BLaER1 (cell line): ENCODE measurements at regions not wholly inside any gene's neighbourhood (a gene's known extent, or its start where the extent isn't known, plus 50 kb on each side); places are given as distances from the start of the nearest gene placed in this dataset.
"Not testable (repeated sequence)": the region's sequence is repeated elsewhere in the genome, so short reads cannot be mapped to it uniquely, and the experiment has no call there.

Source experiments
- H3K27ac ChIP-seq: shearing (Covaris generic); formaldehyde crosslinking; 2 replicates; pipeline ENCODE4 v1.8.1; 2022
- H3K27me3 ChIP-seq: shearing (Covaris generic); formaldehyde crosslinking; 2 replicates; pipeline ENCODE4 v1.8.1; 2022
- H3K36me3 ChIP-seq: shearing (Covaris generic); formaldehyde crosslinking; 2 replicates; pipeline ENCODE4 v1.8.1; 2022
- H3K4me1 ChIP-seq: shearing (Covaris generic); formaldehyde crosslinking; 2 replicates; pipeline ENCODE4 v1.8.1; 2022
- H3K4me2 ChIP-seq: shearing (Covaris generic); formaldehyde crosslinking; 2 replicates; pipeline ENCODE4 v1.8.1; 2022
- H3K4me3 ChIP-seq: shearing (Covaris generic); formaldehyde crosslinking; 2 replicates; pipeline ENCODE4 v1.8.1; 2022
- H3K9ac ChIP-seq: shearing (Covaris generic); formaldehyde crosslinking; 2 replicates; pipeline ENCODE4 v1.8.1; 2022
- H3K9me3 ChIP-seq: shearing (Covaris generic); formaldehyde crosslinking; 2 replicates; pipeline ENCODE4 v1.8.1; 2022
- H4K20me1 ChIP-seq: shearing (Covaris generic); formaldehyde crosslinking; 2 replicates; pipeline ENCODE4 v1.8.1; 2022
- Cebpa-rat ChIP-seq: shearing (Covaris generic); IDR thresholded peaks from 2 replicates; pipeline ENCODE4 v1.8.1; 2022

GRCh38 chr7:106583706-106584690, 77.0 kb downstream of the CCDC71L start:
- Histone ChIP-seq H3K4me1 (no peaks in the 10 kb centered on the region), H3K9ac (no peak overlapping the region), H4K20me1 (no peaks in the 10 kb centered on the region), H3K36me3 (no peaks in the 10 kb centered on the region), H3K4me2 (no peak overlapping the region), H3K4me3 (no peak overlapping the region), H3K9me3 (no peaks in the 10 kb centered on the region), H3K27me3 (no peaks in the 10 kb centered on the region), H3K27ac (no peak overlapping the region)
- TF ChIP-seq Cebpa-rat = no peak

- H3K9ac ChIP-seq = no peak overlapping the region
- no peak for TF ChIP-seq Cebpa-rat
- no peak overlapping the region for H3K4me2 ChIP-seq
- no peak overlapping the region for H3K27ac ChIP-seq
- H3K9me3 ChIP-seq = no peaks in the 10 kb centered on the region
- no peaks in the 10 kb centered on the region for H4K20me1 ChIP-seq
- H3K36me3 ChIP-seq = no peaks in the 10 kb centered on the region
- H3K4me1 ChIP-seq = no peaks in the 10 kb centered on the region
- H3K27me3 ChIP-seq = no peaks in the 10 kb centered on the region
- no peak overlapping the region for H3K4me3 ChIP-seq
Measured at GRCh38 chr7:106583100-106583499, 77.9 kb downstream of the CCDC71L start.

GRCh38 chr7:106582365-106582764, 78.6 kb downstream of the CCDC71L start:
- Histone ChIP-seq H3K4me2 (no peak overlapping the region), H3K9ac (no peak overlapping the region), H3K36me3 (no peaks in the 10 kb centered on the region), H3K4me3 (no peak overlapping the region), H3K4me1 (no peaks in the 10 kb centered on the region), H4K20me1 (no peaks in the 10 kb centered on the region), H3K27ac (no peak overlapping the region), H3K27me3 (no peaks in the 10 kb centered on the region), H3K9me3 (no peaks in the 10 kb centered on the region)
- TF ChIP-seq Cebpa-rat = no peak

GRCh38 chr7:106579086-106579485, 81.9 kb downstream of the CCDC71L start:
- H3K9me3 ChIP-seq, H3K4me3 ChIP-seq, H3K36me3 ChIP-seq, H3K4me1 ChIP-seq, H3K27me3 ChIP-seq, H3K9ac ChIP-seq, H3K27ac ChIP-seq, H4K20me1 ChIP-seq, H3K4me2 ChIP-seq: not testable (repeated sequence)

- H3K27ac ChIP-seq = no peak overlapping the region
- no peaks in the 10 kb centered on the region for H4K20me1 ChIP-seq
- TF ChIP-seq Cebpa-rat = no peak
- H3K4me1 ChIP-seq = no peaks in the 10 kb centered on the region
- no peaks in the 10 kb centered on the region for H3K9me3 ChIP-seq
- H3K4me3 ChIP-seq = no peak overlapping the region
- H3K36me3 ChIP-seq = no peaks in the 10 kb centered on the region
- H3K9ac ChIP-seq = no peak overlapping the region
- H3K27me3 ChIP-seq = no peaks in the 10 kb centered on the region
- H3K4me2 ChIP-seq = no peak overlapping the region
Measured at GRCh38 chr7:106575138-106575823, 85.7 kb downstream of the CCDC71L start.

GRCh38 chr7:106573738-106574137, 87.2 kb downstream of the CCDC71L start:
- Histone ChIP-seq H3K36me3 (no peaks in the 10 kb centered on the region), H3K4me1 (no peaks in the 10 kb centered on the region; the same call in 1 of the 2 replicates), H3K27ac (no peak overlapping the region), H3K27me3 (no peaks in the 10 kb centered on the region), H3K4me3 (no peak overlapping the region), H3K9ac (no peak overlapping the region), H3K9me3 (no peaks in the 10 kb centered on the region), H3K4me2 (no peak overlapping the region), H4K20me1 (no peaks in the 10 kb centered on the region)
- no peak for TF ChIP-seq Cebpa-rat

GRCh38 chr7:106573125-106573663, 87.8 kb downstream of the CCDC71L start:
- Histone ChIP-seq H3K27me3 (no peaks in the 10 kb centered on the region), H4K20me1 (no peaks in the 10 kb centered on the region), H3K9ac (no peak overlapping the region), H3K4me3 (no peak overlapping the region), H3K4me2 (no peak overlapping the region), H3K4me1 (no peaks in the 10 kb centered on the region; the same call in 1 of the 2 replicates), H3K9me3 (no peaks in the 10 kb centered on the region), H3K36me3 (no peaks in the 10 kb centered on the region), H3K27ac (no peak overlapping the region)
- no peak for TF ChIP-seq Cebpa-rat

- H3K9ac ChIP-seq = no peak overlapping the region
- no peaks in the 10 kb centered on the region for H3K36me3 ChIP-seq
- H3K9me3 ChIP-seq = no peaks in the 10 kb centered on the region
- no peaks in the 10 kb centered on the region; the same call in 1 of the 2 replicates for H3K4me1 ChIP-seq
- no peaks in the 10 kb centered on the region for H4K20me1 ChIP-seq
- H3K4me2 ChIP-seq = no peak overlapping the region
- no peaks in the 10 kb centered on the region for H3K27me3 ChIP-seq
- no peak overlapping the region for H3K27ac ChIP-seq
- no peak for TF ChIP-seq Cebpa-rat
- H3K4me3 ChIP-seq = no peak overlapping the region
Measured at GRCh38 chr7:106572394-106573124, 88.4 kb downstream of the CCDC71L start.

GRCh38 chr7:106571563-106571962, 89.4 kb downstream of the CCDC71L start:
- no peaks in the 10 kb centered on the region for H3K36me3 ChIP-seq
- no peaks in the 10 kb centered on the region for H3K27me3 ChIP-seq
- H3K9ac ChIP-seq = no peak overlapping the region
- H3K4me2 ChIP-seq = no peak overlapping the region
- H3K9me3 ChIP-seq = no peaks in the 10 kb centered on the region
- no peak overlapping the region for H3K27ac ChIP-seq
- H3K4me3 ChIP-seq = no peak overlapping the region
- no peak for TF ChIP-seq Cebpa-rat
- no peaks in the 10 kb centered on the region for H4K20me1 ChIP-seq
- H3K4me1 ChIP-seq = no peaks in the 10 kb centered on the region; the same call in 1 of the 2 replicates
